ENCODE measurements at regions not wholly inside any gene's neighbourhood (a gene's known extent, or its start where the extent isn't known, plus 50 kb on each side); places are given as distances from the start of the nearest gene placed in this dataset.

DNA sequence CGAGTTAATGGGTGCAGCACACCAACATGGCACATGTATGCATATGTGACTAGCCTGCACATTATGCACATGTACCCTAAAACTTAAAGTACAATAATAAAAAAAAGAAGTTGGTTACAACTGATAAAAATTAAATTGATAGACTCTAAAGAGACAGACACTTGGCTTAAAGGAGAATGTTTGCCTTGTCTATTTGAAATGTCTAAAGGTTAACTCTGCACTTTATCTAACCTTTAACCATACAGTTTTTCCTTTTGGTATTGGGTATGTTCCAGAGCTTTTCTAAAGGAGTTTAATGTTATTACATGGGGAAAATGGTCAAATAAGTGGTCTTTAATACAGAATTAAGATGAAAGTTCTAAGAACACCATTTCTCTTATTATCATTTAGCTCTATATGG lies 145.1 kb upstream of the HCCS start:
- TF ChIP-seq, protein P1, sequence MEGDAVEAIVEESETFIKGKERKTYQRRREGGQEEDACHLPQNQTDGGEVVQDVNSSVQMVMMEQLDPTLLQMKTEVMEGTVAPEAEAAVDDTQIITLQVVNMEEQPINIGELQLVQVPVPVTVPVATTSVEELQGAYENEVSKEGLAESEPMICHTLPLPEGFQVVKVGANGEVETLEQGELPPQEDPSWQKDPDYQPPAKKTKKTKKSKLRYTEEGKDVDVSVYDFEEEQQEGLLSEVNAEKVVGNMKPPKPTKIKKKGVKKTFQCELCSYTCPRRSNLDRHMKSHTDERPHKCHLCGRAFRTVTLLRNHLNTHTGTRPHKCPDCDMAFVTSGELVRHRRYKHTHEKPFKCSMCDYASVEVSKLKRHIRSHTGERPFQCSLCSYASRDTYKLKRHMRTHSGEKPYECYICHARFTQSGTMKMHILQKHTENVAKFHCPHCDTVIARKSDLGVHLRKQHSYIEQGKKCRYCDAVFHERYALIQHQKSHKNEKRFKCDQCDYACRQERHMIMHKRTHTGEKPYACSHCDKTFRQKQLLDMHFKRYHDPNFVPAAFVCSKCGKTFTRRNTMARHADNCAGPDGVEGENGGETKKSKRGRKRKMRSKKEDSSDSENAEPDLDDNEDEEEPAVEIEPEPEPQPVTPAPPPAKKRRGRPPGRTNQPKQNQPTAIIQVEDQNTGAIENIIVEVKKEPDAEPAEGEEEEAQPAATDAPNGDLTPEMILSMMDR (IDR thresholded peaks at IDR 0.05; ENCODE audit: low read depth, low read length, missing control alignments), result no peak
- in situ Hi-C loops (cut with HindIII; ENCODE audit: low sequenced_read_pairs), result no loop called here
- no peak overlapping the region for H3K4me3 ChIP-seq (ENCODE audit: low read depth, low read length)
- no peak for DNase-seq (ENCODE audit: low read depth)

DNA sequence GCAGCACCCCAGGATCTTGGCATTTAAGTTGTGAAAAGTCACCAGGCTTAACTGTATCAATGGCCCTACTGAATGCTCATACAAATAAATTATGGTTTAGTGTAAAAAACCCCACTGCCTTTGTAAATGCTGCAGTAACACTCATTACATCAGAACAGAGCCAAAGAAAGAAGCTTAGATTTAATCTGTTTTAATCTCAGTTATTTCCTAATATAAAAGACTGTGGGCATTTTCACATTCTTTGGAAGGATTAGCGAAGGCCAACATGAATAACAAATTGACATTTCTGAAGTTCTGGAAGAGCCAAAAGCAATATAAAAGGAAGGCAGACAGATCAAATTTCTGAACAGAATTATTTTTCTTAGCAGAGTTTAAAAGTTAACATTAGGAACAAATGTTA lies 140.0 kb upstream of the HCCS start:
- peak; percentile 23 for DNase-seq (ENCODE audit: low read depth)
- TF ChIP-seq, protein P1 (IDR thresholded peaks at IDR 0.05; ENCODE audit: low read depth, low read length, missing control alignments), result no peak

DNA sequence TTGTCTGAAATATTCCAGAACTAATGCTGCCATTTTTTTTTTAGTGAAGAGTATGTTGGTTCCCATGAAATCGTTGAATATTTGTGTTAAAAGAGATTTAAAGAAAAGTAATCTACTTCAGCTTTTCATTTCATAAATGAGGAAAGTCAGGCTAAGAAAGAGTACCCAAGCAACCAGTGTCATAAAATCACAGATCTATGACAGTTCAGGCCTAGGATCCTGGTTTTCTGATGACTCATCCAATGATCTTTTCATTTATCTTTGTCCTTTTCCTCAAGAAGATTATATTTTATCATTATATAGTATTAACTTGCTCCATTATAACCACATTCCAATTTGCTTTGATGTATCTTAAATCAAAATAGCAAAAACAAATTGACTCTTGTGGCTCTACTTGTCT lies 139.4 kb upstream of the HCCS start:
- no peak for DNase-seq (ENCODE audit: low read depth)
- TF ChIP-seq, protein P1 (IDR thresholded peaks at IDR 0.05; ENCODE audit: low read depth, low read length, missing control alignments), result no peak
- in situ Hi-C loops (cut with HindIII; ENCODE audit: low sequenced_read_pairs), result no loop called here
- no peak overlapping the region for H3K4me3 ChIP-seq (ENCODE audit: low read depth, low read length)

More for the DNA sequence above, 140.0 kb upstream of the HCCS start:
- H3K4me3 ChIP-seq (ENCODE audit: low read depth, low read length), result no peak overlapping the region
- in situ Hi-C loops (cut with HindIII; ENCODE audit: low sequenced_read_pairs), result no loop called here

DNA sequence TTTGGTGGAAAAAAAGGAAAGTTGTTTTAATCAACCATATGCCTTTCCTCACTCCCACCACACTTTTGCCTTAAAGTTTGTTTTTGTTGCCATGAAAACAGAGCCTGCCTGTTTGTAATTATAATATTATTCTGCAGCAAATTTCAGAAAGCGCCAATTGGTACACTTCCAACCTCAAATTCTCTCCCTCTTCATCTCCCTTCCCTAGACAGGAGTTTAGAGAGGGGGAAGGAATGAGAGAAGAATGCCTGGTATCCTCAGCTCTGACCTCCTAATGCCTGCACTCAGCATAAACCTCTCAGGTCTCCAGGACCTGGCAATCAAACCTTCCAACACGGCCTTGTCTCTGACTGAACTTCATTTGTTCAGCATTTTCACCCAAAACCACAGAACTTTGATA lies 138.4 kb upstream of the HCCS start:
- peak; percentile 38 for DNase-seq (ENCODE audit: low read depth)
- no peak overlapping the region for H3K4me3 ChIP-seq (ENCODE audit: low read depth, low read length)
- TF ChIP-seq, protein P1 (IDR thresholded peaks at IDR 0.05; ENCODE audit: low read depth, low read length, missing control alignments), result no peak
- in situ Hi-C loops (cut with HindIII; ENCODE audit: low sequenced_read_pairs), result no loop called here

DNA sequence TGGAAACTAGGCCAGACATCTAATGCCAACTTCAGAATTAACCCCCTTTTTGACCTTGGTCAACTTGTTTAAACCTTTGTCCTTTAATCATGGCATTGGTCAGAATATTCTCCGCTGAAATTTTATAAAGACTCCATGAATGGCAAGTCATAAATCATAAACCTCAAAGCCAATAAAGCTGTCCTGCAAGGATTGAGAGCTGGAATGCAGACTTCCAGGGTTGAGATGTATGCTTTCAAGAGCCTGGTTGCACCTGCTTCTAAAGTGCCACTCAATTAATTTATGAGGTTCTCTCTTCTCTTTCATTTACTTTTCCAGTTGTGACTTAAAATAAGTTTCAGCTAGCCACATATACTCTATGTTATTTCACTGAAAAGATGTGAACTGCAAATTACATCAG lies 136.2 kb upstream of the HCCS start:
- TF ChIP-seq, protein P1 (IDR thresholded peaks at IDR 0.05; ENCODE audit: low read depth, low read length, missing control alignments), result no peak
- in situ Hi-C loops (cut with HindIII; ENCODE audit: low sequenced_read_pairs), result no loop called here
- DNase-seq (ENCODE audit: low read depth), result no peak
- H3K4me3 ChIP-seq (ENCODE audit: low read depth, low read length), result no peak overlapping the region

DNA sequence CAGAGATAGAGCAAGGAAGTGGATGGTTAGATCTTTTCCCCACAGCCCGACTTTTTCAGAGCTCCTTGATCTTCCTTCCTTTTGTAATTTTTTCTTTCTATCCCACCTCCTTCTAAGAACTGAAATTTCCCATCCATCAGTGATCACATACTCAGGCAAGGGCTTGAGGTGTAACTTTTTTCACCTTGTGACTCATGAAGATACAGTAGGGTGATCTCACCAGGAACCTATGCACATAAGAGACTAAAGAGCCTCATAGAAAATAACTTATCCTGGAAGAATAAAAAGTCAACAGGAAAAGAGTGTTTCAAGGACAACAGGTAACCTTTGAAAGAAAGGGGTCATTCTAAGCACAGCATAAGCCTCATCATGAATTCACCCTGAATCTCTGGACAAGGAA lies 131.2 kb upstream of the HCCS start:
- no peak for DNase-seq (ENCODE audit: low read depth)
- in situ Hi-C loops (cut with HindIII; ENCODE audit: low sequenced_read_pairs), result no loop called here
- TF ChIP-seq, protein P1 (IDR thresholded peaks at IDR 0.05; ENCODE audit: low read depth, low read length, missing control alignments), result no peak
- no peak overlapping the region for H3K4me3 ChIP-seq (ENCODE audit: low read depth, low read length)

DNA sequence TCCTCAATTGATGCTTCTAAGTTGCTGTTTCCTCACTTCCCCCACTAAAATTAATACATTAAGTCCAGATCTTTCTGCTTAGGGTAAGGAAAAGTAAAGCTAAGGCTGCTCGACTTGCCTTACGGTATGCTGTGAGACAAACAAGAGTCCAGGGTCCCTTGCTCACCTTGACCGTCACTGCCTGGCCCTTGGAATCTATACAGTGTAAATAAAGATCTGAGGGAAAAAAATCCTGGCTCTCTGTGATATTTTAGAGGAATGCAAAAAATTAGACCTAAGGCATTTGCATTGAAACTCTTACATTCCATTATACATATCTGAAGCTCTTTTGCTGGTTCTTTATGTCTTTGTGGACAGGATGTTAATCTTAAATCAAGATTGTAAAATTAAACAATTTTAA lies 129.6 kb upstream of the HCCS start:
- DNase-seq (ENCODE audit: low read depth), result no peak
- TF ChIP-seq, protein P1 (IDR thresholded peaks at IDR 0.05; ENCODE audit: low read depth, low read length, missing control alignments), result no peak
- no peak overlapping the region for H3K4me3 ChIP-seq (ENCODE audit: low read depth, low read length)
- in situ Hi-C loops (cut with HindIII; ENCODE audit: low sequenced_read_pairs), result no loop called here

All from astrocyte of the cerebellum (primary cell).